ENCODE measurements at regions not wholly inside any gene's neighbourhood (a gene's known extent, or its start where the extent isn't known, plus 50 kb on each side); places are given as distances from the start of the nearest gene placed in this dataset.
A peak's percentile ranks its signal among the peaks of the same experiment; 100 is the strongest.
"Not testable (repeated sequence)": the region's sequence is repeated elsewhere in the genome, so short reads cannot be mapped to it uniquely, and the experiment has no call there.

GRCh38 chr10:45564303-45564959, 108.1 kb downstream of the ZFAND4 start:
- no peak for DNase-seq

- no peak for DNase-seq
These were observed 110.6 kb downstream of the ZFAND4 start for GRCh38 chr10:45561952-45562351.

- DNase-seq = no peak
These were observed 112.3 kb downstream of the ZFAND4 start for GRCh38 chr10:45560262-45560661.

- DNase-seq = no peak
These were observed 114.1 kb downstream of the ZFAND4 start for GRCh38 chr10:45558425-45558824.

GRCh38 chr10:45557275-45557905, 115.2 kb downstream of the ZFAND4 start:
- DNase-seq = no peak

- DNase-seq = no peak
These were observed 116.8 kb downstream of the ZFAND4 start for GRCh38 chr10:45555795-45556194.

GRCh38 chr10:45555332-45555731, 117.2 kb downstream of the ZFAND4 start:
- not testable (repeated sequence) for DNase-seq

GRCh38 chr10:45553613-45554012, 119.0 kb downstream of the ZFAND4 start:
- no peak for DNase-seq

GRCh38 chr10:45553155-45553554, 119.4 kb downstream of the ZFAND4 start:
- DNase-seq = no peak

GRCh38 chr10:45552476-45552875, 120.1 kb downstream of the ZFAND4 start:
- DNase-seq = no peak

GRCh38 chr10:45550903-45551786, 121.4 kb downstream of the ZFAND4 start:
- no peak for DNase-seq

- no peak for DNase-seq
These were observed 124.5 kb downstream of the ZFAND4 start for GRCh38 chr10:45548068-45548467.

GRCh38 chr10:45547207-45547606, 125.4 kb downstream of the ZFAND4 start:
- DNase-seq = no peak

- no peak for DNase-seq
These were observed 127.4 kb downstream of the ZFAND4 start for GRCh38 chr10:45545150-45545549.

GRCh38 chr10:45544191-45544590, 128.4 kb downstream of the ZFAND4 start:
- DNase-seq = no peak

- not testable (repeated sequence) for DNase-seq
These were observed 131.5 kb downstream of the ZFAND4 start for GRCh38 chr10:45541032-45541431.

GRCh38 chr10:45540589-45540988, 132.0 kb downstream of the ZFAND4 start:
- DNase-seq = not testable (repeated sequence)

- DNase-seq = not testable (repeated sequence)
These were observed 133.0 kb downstream of the ZFAND4 start for GRCh38 chr10:45539569-45539968.

GRCh38 chr10:45534572-45534971, 138.0 kb downstream of the ZFAND4 start:
- DNase-seq = no peak

GRCh38 chr10:45532480-45532879, 140.1 kb downstream of the ZFAND4 start:
- DNase-seq = no peak

- DNase-seq = peak in 1 of 56 donors; percentile 19
These were observed 146.2 kb downstream of the ZFAND4 start for GRCh38 chr10:45526309-45526905.

- no peak for DNase-seq
These were observed 146.5 kb downstream of the ALOX5 start for GRCh38 chr10:45520476-45520875.
